Ovary (tissue), 7 donors: ENCODE measurements at regions not wholly inside any gene's neighbourhood (a gene's known extent, or its start where the extent isn't known, plus 50 kb on each side); places are given as distances from the start of the nearest gene placed in this dataset.

Experiments used
- DNase-seq, 5 donors: peaks; one replicate each; pipeline ENCODE4 v3.0.0-alpha.2; 2019 to 2020
- H3K27ac ChIP-seq, 2 donors: fragments of 200-600 bp; one replicate each; pipeline versions ENCODE4 v1.5.1 to v1.8.0; 2019 to 2022
- H3K27me3 ChIP-seq: fragments of 200-600 bp; one replicate; pipeline ENCODE4 v1.8.0; 2022
- H3K36me3 ChIP-seq: fragments of 200-600 bp; sonication (generic); one replicate; pipeline ENCODE4 v1.5.1; 2019
- H3K4me1 ChIP-seq: one replicate; pipeline ENCODE4 v1.8.1; 2013; ENCODE audit warnings: mild to moderate bottlenecking, moderate library complexity; ENCODE audit not compliant: insufficient read depth
- H3K4me3 ChIP-seq: fragments of 200-600 bp; sonication (generic); one replicate; pipeline ENCODE4 v1.5.1; 2017
- H3K9me3 ChIP-seq, 2 donors: fragments of 200-600 bp in 1 of 2; sonication (generic) in 1 of 2; one replicate each; pipeline versions ENCODE4 v1.5.1 to v1.8.1; 2013 to 2019; ENCODE audit warnings: mild to moderate bottlenecking in 1 of 2, moderate library complexity in 1 of 2
- EP300 ChIP-seq: sonication (generic); formaldehyde crosslinking; IDR thresholded peaks from one replicate; pipeline ENCODE4 v1.6.1; 2017; ENCODE audit warnings: antibody characterized with exemption
- POLR2A ChIP-seq: fragments of 450-650 bp; IDR thresholded peaks from one replicate; pipeline ENCODE4 v1.6.1; 2017; ENCODE audit warnings: antibody characterized with exemption, mild to moderate bottlenecking, moderate library complexity
- WGBS, 3 donors: extraction: QIAGEN DNeasy Blood & Tissue Kit in 1 of 3; methylation state at CpG; one replicate each; pipeline versions ENCODE4 v1.1.5 to v1.1.7; 2013 to 2017; 5-methylcytosine and 5-hydroxymethylcytosine counted together
- intact Hi-C, 4 donors: fragments of 100-400 bp; cut with DNase I; formaldehyde crosslinking; loops; one replicate each; pipeline versions ENCODE4 v1.11.0 to v1.15.1; 2022 to 2023
- TF ChIP-seq, protein P1 (sequence below), 3 donors: fragments of 450-650 bp in 2 of 3; fragments of 200-600 bp in 1 of 3; IDR thresholded peaks; one replicate each; pipeline versions ENCODE4 v1.5.1 to v1.8.0; 2016 to 2022; ENCODE audit warnings: antibody characterized with exemption in 3 of 3, mild to moderate bottlenecking in 1 of 3
- donor health status: DM: no; HTN: no; CAD: no; lungs with moderate emphysema.
- donor health status: DM: no; HTN: no; CAD: no.
- donor health status: Bipolar disorder and iron deficiency.
- donor health status: DM: no; HTN: no; CAD: no.
- donor health status: DM: yes; HTN: yes; CAD: no.

DNA sequence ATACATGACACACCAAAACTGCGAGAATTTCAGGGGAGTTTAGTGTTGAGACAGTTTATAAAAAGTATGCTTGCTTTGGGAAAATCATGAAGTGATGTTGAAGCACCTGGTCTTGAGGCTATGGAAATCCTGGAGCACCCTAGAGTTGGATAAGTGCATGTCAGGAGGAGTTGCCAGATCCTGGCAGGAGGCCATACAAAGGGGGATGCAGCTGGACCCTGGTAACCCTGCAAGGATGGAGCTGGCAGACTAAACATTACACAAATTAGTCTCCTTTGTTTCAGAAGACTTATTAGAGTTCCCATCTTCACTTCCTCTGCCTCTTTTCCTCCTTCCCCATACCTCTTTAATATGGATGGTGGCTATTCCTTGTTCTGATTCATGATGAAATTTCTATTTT lies 907.0 kb downstream of the BCL11B start:
- no peak for DNase-seq
- Histone ChIP-seq H3K27me3 (no peaks in the 10 kb centered on the region), H3K9me3 (no peaks in the 10 kb centered on the region), H3K4me3 (no peak overlapping the region), H3K27ac (no peak overlapping the region), H3K36me3 (no peaks in the 10 kb centered on the region), H3K4me1 (no peaks in the 10 kb centered on the region)
- intact Hi-C loops = no loop called here
- WGBS, 3 donors = 47 to 63% (median 56%) methylated on average over 1 of the region's 1 CpG
- TF ChIP-seq, protein P1, sequence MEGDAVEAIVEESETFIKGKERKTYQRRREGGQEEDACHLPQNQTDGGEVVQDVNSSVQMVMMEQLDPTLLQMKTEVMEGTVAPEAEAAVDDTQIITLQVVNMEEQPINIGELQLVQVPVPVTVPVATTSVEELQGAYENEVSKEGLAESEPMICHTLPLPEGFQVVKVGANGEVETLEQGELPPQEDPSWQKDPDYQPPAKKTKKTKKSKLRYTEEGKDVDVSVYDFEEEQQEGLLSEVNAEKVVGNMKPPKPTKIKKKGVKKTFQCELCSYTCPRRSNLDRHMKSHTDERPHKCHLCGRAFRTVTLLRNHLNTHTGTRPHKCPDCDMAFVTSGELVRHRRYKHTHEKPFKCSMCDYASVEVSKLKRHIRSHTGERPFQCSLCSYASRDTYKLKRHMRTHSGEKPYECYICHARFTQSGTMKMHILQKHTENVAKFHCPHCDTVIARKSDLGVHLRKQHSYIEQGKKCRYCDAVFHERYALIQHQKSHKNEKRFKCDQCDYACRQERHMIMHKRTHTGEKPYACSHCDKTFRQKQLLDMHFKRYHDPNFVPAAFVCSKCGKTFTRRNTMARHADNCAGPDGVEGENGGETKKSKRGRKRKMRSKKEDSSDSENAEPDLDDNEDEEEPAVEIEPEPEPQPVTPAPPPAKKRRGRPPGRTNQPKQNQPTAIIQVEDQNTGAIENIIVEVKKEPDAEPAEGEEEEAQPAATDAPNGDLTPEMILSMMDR (IDR thresholded peaks at IDR 0.05) = no peak

DNA sequence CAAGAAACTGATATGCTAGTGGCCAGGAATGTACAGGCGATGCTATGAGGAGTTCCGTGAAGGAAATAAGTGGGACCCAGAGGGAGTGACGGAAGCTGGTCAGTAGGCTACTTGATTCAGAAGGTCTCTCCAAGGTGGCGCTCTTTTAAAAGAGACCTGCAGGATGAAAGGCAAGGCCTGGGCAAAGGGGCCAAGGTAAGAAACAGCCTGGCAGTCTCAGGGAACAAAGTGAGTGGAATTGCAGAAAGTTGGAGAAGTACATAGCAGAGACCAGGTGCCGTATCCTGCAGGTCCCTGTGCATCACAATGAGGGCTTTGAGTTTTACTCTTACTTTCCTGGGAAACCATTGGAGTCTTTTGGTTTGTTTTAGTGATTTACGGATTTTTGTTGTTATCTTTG lies 905.6 kb downstream of the BCL11B start:
- H3K36me3 ChIP-seq = no peaks in the 10 kb centered on the region
- TF ChIP-seq EP300 (no peak), POLR2A (no peak)
- TF ChIP-seq, protein P1 (IDR thresholded peaks at IDR 0.05) = no peak
- WGBS, 3 donors = 80 to 90% (median 81%) methylated on average over 6 of the region's 6 CpGs
- no peaks in the 10 kb centered on the region for H3K27me3 ChIP-seq
- H3K27ac ChIP-seq = no peak overlapping the region
- no peaks in the 10 kb centered on the region for H3K4me1 ChIP-seq
- H3K4me3 ChIP-seq = no peak overlapping the region
- no peaks in the 10 kb centered on the region for H3K9me3 ChIP-seq
- no peak for DNase-seq
- intact Hi-C loops = no loop called here

DNA sequence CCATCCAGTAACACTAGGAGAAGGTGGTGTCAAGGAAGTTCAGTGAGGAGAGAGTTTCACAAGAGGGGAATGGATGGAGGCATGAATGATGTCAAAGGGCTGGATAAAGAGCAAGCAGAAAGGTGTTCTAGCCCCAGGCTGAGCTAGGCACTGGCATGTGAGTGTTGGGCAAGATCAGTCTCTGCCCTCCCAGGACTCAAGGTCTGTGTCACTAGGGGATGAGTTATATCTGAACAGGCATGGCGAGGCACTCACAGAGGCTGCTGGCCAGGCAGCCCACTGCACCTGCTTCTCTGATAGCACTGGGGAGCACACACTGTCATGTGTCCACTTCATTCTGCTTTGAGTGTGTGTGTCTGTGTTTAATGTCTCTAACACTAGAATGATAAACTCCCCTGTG lies 903.8 kb downstream of the BCL11B start:
- Histone ChIP-seq H3K9me3 (no peaks in the 10 kb centered on the region), H3K4me3 (no peak overlapping the region), H3K4me1 (no peaks in the 10 kb centered on the region), H3K27ac (no peak overlapping the region), H3K27me3 (no peaks in the 10 kb centered on the region), H3K36me3 (no peaks in the 10 kb centered on the region)
- DNase-seq = no peak
- intact Hi-C loops = no loop called here
- 60 to 82% (median 69%) methylated on average over 1 of the region's 1 CpG for WGBS, 3 donors
- no peak for TF ChIP-seq EP300
- TF ChIP-seq POLR2A = no peak
- TF ChIP-seq, protein P1 (IDR thresholded peaks at IDR 0.05) = no peak

DNA sequence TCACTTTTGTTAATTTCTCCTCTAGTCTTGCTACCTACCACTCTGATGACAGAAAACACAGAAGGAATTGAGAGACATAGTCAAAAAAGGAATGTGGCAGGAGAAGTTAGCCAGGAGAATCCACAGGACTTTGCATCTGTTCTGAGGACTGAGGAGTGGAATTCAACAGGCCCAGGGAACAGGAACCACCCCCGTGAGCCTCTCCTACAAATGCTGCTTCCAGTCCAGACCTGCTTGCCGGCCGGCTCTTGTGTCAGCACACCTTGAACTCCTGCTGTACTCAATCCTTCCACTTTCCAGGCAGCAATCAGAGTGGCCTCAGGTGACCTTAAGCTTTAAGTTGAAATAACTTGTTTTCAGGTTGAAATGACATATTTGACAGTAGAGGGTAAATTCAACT lies 903.1 kb downstream of the BCL11B start:
- WGBS, 3 donors = 70 to 82% (median 75%) methylated on average over 3 of the region's 3 CpGs
- TF ChIP-seq EP300 (no peak), POLR2A (no peak)
- TF ChIP-seq, protein P1 (IDR thresholded peaks at IDR 0.05) = no peak
- Histone ChIP-seq H3K4me3 (no peak overlapping the region), H3K27ac (no peak overlapping the region), H3K4me1 (no peaks in the 10 kb centered on the region), H3K27me3 (no peaks in the 10 kb centered on the region), H3K36me3 (no peaks in the 10 kb centered on the region), H3K9me3 (no peaks in the 10 kb centered on the region)
- intact Hi-C loops = no loop called here
- no peak for DNase-seq

DNA sequence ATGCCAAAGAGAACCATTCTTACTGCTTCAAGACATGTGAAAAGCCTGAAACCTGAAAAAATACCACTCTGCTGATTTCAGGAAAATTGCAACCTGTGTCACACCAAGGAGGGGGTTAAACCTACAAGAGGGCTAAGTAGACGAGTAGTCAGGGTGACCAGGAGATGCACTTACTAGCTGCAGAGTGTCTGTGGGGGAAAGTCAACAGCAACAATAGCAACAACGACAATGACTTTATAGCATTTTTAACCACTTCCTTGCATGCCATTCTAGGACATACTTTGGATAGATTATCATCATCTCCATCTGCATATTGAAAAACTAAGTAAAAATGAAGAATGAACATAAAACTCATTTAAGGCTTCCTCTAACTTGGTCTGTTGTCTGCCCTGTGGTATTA lies 902.7 kb downstream of the BCL11B start:
- no peak for DNase-seq
- TF ChIP-seq POLR2A = no peak
- TF ChIP-seq, protein P1 (IDR thresholded peaks at IDR 0.05) = no peak
- TF ChIP-seq EP300 = no peak

More for the DNA sequence above, 902.7 kb downstream of the BCL11B start:
- Histone ChIP-seq H3K27ac (no peak overlapping the region), H3K4me3 (no peak overlapping the region), H3K9me3 (no peaks in the 10 kb centered on the region), H3K27me3 (no peaks in the 10 kb centered on the region), H3K36me3 (no peaks in the 10 kb centered on the region), H3K4me1 (no peaks in the 10 kb centered on the region)
- WGBS, 3 donors = 52 to 57% (median 53%) methylated on average over 2 of the region's 2 CpGs
- intact Hi-C loops = no loop called here
